ENCODE measurements at regions not wholly inside any gene's neighbourhood (a gene's known extent, or its start where the extent isn't known, plus 50 kb on each side); places are given as distances from the start of the nearest gene placed in this dataset.

- TF ChIP-seq CTCF (IDR thresholded peaks at IDR 0.05; ENCODE audit: low read length) (no peak), EZH2 (optimal IDR thresholded peaks at IDR 0.05; ENCODE audit: low read depth, low read length) (no peak)
Observed at GRCh38 chr1:88118176-88118845, 565.8 kb upstream of the PKN2 start.
